ENCODE measurements at regions not wholly inside any gene's neighbourhood (a gene's known extent, or its start where the extent isn't known, plus 50 kb on each side); places are given as distances from the start of the nearest gene placed in this dataset.

- no peak for ATAC-seq (ENCODE audit: poor library complexity)
- Mint-ChIP-seq H3K36me3 (ENCODE audit: low read depth) (no peaks in the 10 kb centered on the region), H3K4me1 (ENCODE audit: low read depth) (no peaks in the 10 kb centered on the region), H3K27ac (no peak overlapping the region), H3K9me3 (peaks cover 3% of the 10 kb centered on the region), H3K4me3 (no peak overlapping the region), H3K27me3 (no peaks in the 10 kb centered on the region)
- intact Hi-C loops (cut with DNase I, micrococcal nuclease): no loop called here
- H3K36me3 ChIP-seq (ENCODE audit: insufficient read depth, low read length): no peaks in the 10 kb centered on the region
- TF ChIP-seq CTCF (IDR thresholded peaks at IDR 0.05): no peak
- H3K4me1 ChIP-seq (ENCODE audit: insufficient read depth, low read length): no peaks in the 10 kb centered on the region
- DNase-seq: no peak
- no peak overlapping the region for H3K4me3 ChIP-seq (ENCODE audit: low read length)
- H3K27ac ChIP-seq (ENCODE audit: low read depth in 1 of 2, low read length in 2 of 2): no peak overlapping the region
- peaks cover 0 to 12% of the 10 kb centered on the region in 2 experiments for H3K9me3 ChIP-seq (ENCODE audit: control insufficient read depth in 1 of 2, insufficient read depth in 1 of 2, low read length in 2 of 2)
- no peaks in the 10 kb centered on the region for H3K27me3 ChIP-seq (ENCODE audit: control insufficient read depth in 1 of 2, insufficient read depth in 2 of 2, low read length in 2 of 2)
- ChIA-PET POLR2A (no interaction called here), CTCF (no interaction called here)
These were observed 952.0 kb upstream of the MBL2 start for GRCh38 chr10:53724581-53724980.

- no peaks in the 10 kb centered on the region for H3K36me3 ChIP-seq (ENCODE audit: insufficient read depth, low read length)
- DNase-seq (no peak), ATAC-seq (ENCODE audit: poor library complexity) (no peak)
- no peak overlapping the region for H3K4me3 ChIP-seq (ENCODE audit: low read length)
- POLR2A ChIA-PET: no interaction called here
- TF ChIP-seq CTCF (IDR thresholded peaks at IDR 0.05): no peak
- Mint-ChIP-seq H3K9me3 (peaks cover 12% of the 10 kb centered on the region), H3K27ac (no peak overlapping the region), H3K4me1 (ENCODE audit: low read depth) (no peaks in the 10 kb centered on the region), H3K27me3 (no peaks in the 10 kb centered on the region), H3K36me3 (ENCODE audit: low read depth) (no peaks in the 10 kb centered on the region), H3K4me3 (no peak overlapping the region)
- H3K27me3 ChIP-seq (ENCODE audit: control insufficient read depth in 1 of 2, insufficient read depth in 2 of 2, low read length in 2 of 2): no peaks in the 10 kb centered on the region
- H3K27ac ChIP-seq (ENCODE audit: low read depth in 1 of 2, low read length in 2 of 2): no peak overlapping the region
- H3K4me1 ChIP-seq (ENCODE audit: insufficient read depth, low read length): no peaks in the 10 kb centered on the region
- CTCF ChIA-PET: no interaction called here
- H3K9me3 ChIP-seq (ENCODE audit: control insufficient read depth in 1 of 2, insufficient read depth in 1 of 2, low read length in 2 of 2): peaks cover 0 to 3% of the 10 kb centered on the region in 2 experiments
- intact Hi-C loops (cut with DNase I, micrococcal nuclease): no loop called here
These were observed 947.1 kb upstream of the MBL2 start for GRCh38 chr10:53719658-53720057.

- Mint-ChIP-seq H3K27ac (no peak overlapping the region), H3K4me1 (ENCODE audit: low read depth) (no peaks in the 10 kb centered on the region), H3K27me3 (no peaks in the 10 kb centered on the region), H3K36me3 (ENCODE audit: low read depth) (no peaks in the 10 kb centered on the region), H3K9me3 (peaks cover 10% of the 10 kb centered on the region), H3K4me3 (no peak overlapping the region)
- Histone ChIP-seq H3K27ac (ENCODE audit: low read depth in 1 of 2, low read length in 2 of 2) (no peak overlapping the region), H3K27me3 (ENCODE audit: control insufficient read depth in 1 of 2, insufficient read depth in 2 of 2, low read length in 2 of 2) (no peaks in the 10 kb centered on the region), H3K4me1 (ENCODE audit: insufficient read depth, low read length) (no peaks in the 10 kb centered on the region), H3K36me3 (ENCODE audit: insufficient read depth, low read length) (no peaks in the 10 kb centered on the region), H3K9me3 (ENCODE audit: control insufficient read depth in 1 of 2, insufficient read depth in 1 of 2, low read length in 2 of 2) (peaks cover 0 to 3% of the 10 kb centered on the region in 2 experiments), H3K4me3 (ENCODE audit: low read length) (no peak overlapping the region)
- ChIA-PET CTCF (no interaction called here), POLR2A (no interaction called here)
- intact Hi-C loops (cut with DNase I, micrococcal nuclease): no loop called here
- DNase-seq (no peak), ATAC-seq (ENCODE audit: poor library complexity) (no peak)
- no peak for TF ChIP-seq CTCF (IDR thresholded peaks at IDR 0.05)
These were observed 943.6 kb upstream of the MBL2 start for GRCh38 chr10:53716156-53716555.
